Activated T-cell treated with anti-CD3 and anti-CD28 coated beads, Interleukin-2, amount 50 U/mL, for 24 hours (primary cell): ENCODE measurements at regions not wholly inside any gene's neighbourhood (a gene's known extent, or its start where the extent isn't known, plus 50 kb on each side); places are given as distances from the start of the nearest gene placed in this dataset.

Source experiments
- DNase-seq: peaks from one replicate; pipeline ENCODE4 v3.0.0-alpha.2; 2020
- H3K27ac Mint-ChIP-seq: 2 replicates; pipeline ENCODE4 v1.8.0; 2020; ENCODE audit warnings: mild to moderate bottlenecking, mixed read lengths
- H3K27me3 Mint-ChIP-seq: 2 replicates; pipeline ENCODE4 v1.8.0; 2020; ENCODE audit warnings: mixed read lengths
- H3K36me3 Mint-ChIP-seq: 2 replicates; pipeline ENCODE4 v1.8.0; 2020; ENCODE audit warnings: low read depth, mixed read lengths
- H3K4me1 Mint-ChIP-seq: 2 replicates; pipeline ENCODE4 v1.8.0; 2020; ENCODE audit warnings: low read depth, mixed read lengths
- H3K4me3 Mint-ChIP-seq: 2 replicates; pipeline ENCODE4 v1.8.0; 2020; ENCODE audit warnings: mild to moderate bottlenecking, moderate library complexity, mixed read lengths
- H3K9me3 Mint-ChIP-seq: 2 replicates; pipeline ENCODE4 v1.8.0; 2020; ENCODE audit warnings: mixed read lengths

DNA sequence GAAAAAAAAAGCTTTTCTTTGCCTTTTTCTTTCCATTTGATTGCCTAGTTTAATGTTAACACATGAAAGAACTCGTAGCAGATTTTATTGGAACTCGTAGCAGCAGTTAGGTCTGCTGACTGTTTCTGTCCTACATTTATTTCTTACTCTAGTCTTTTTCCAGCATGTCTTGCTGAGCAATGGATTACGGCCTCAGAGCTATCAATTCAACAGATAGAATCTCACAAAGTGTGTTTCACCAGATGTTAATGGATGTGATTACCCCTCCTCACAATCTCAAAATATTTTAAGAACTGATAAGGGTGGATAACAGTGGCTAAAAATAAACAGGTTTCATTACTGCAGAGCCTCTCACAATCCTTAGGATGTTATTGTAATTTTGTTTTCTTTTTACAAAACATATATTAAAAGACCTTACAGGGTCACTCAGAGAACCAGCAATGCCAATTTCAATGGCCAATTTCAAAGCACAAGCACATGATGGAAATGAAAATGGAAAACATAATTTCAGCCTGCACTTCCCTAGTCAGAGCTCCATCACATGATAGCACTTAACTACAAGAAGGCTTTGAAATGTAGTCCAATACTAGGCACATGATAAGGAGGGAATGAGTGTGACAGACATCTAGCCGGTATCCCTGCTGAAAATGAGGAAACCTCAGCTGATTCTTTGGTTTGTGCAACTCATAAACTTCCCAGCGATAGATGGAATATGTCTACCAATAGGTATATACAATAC is 838.1 kb upstream of the SEMA6D start:
- no peak for DNase-seq
- H3K4me3 Mint-ChIP-seq, result no peak overlapping the region
- H3K27me3 Mint-ChIP-seq, result no peaks in the 10 kb centered on the region
- no peaks in the 10 kb centered on the region for H3K36me3 Mint-ChIP-seq
- H3K27ac Mint-ChIP-seq, result no peak overlapping the region
- no peaks in the 10 kb centered on the region for H3K4me1 Mint-ChIP-seq
- peaks cover 24% of the 10 kb centered on the region for H3K9me3 Mint-ChIP-seq

DNA sequence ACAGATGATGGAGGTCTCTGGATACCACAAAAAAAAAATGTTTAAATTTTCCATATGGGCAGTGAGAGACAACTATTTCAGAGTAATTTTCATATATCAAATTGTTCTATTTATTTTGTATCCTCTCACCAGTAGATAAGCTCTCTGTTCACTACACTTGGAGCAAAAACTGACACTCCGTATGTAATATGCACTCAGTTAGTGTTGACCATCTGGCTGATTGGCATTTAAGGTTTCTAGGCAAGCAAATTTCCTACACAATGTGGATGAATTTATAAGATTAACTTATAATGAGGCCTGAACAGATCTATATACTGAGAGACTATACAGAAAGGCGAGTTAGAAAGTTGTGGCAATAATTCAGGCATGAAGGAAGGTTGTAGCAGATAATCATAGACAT is 836.5 kb upstream of the SEMA6D start:
- no peak overlapping the region for H3K27ac Mint-ChIP-seq
- H3K4me1 Mint-ChIP-seq, result no peaks in the 10 kb centered on the region
- no peaks in the 10 kb centered on the region for H3K27me3 Mint-ChIP-seq
- H3K9me3 Mint-ChIP-seq, result peaks cover 24% of the 10 kb centered on the region
- H3K4me3 Mint-ChIP-seq, result no peak overlapping the region
- no peaks in the 10 kb centered on the region for H3K36me3 Mint-ChIP-seq
- no peak for DNase-seq

DNA sequence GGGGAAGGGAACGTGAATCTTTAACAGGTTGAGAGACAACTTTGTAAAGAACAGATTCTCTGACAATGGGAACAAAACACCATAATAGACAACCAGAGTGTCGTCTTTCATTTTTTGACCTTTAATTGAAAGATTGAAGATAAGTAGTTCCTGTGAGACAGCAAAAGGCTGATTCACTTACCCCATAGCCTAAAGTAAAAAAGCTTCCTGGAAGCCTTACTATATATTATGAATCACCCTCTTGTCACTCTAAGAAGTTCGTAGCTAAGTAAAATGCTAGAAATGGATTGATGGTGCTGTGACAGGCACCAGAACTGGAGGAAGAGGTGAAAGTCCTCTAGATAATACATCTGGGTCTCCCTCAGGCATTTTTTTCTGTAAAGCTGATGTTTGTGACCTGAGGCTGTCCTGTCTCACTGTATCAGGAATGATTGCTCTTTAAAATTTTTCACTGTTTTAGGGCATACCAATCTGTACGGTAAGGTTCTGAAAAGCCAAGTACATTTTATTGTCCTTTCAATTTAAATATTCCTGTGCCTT is 824.6 kb upstream of the SEMA6D start:
- Mint-ChIP-seq H3K9me3 (peaks cover 4% of the 10 kb centered on the region), H3K4me1 (no peaks in the 10 kb centered on the region), H3K4me3 (no peak overlapping the region), H3K36me3 (no peaks in the 10 kb centered on the region), H3K27me3 (no peaks in the 10 kb centered on the region), H3K27ac (no peak overlapping the region)
- no peak for DNase-seq

DNA sequence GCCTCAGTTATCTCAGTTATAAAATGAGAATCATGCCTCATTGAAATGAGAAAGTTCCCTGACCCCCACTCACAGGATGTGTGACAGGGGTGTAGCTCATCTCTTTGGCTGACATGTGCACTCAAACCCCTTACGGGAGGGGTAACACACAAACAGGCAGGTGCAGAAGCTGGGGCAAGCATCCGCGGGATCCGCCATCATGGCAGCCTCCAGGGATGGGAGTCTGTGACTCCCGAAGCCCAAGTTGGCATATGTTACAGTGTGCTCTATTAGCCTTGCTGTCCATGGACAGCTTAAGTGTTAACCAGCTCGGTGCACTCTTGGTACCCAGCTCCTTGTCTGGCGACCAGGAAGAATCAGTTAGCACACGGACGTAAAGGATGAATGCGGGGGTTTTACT is 822.7 kb upstream of the SEMA6D start:
- Mint-ChIP-seq H3K27ac (no peak overlapping the region), H3K36me3 (no peaks in the 10 kb centered on the region), H3K4me1 (no peaks in the 10 kb centered on the region), H3K9me3 (peaks cover 5% of the 10 kb centered on the region), H3K4me3 (no peak overlapping the region), H3K27me3 (no peaks in the 10 kb centered on the region)
- DNase-seq, result no peak

DNA sequence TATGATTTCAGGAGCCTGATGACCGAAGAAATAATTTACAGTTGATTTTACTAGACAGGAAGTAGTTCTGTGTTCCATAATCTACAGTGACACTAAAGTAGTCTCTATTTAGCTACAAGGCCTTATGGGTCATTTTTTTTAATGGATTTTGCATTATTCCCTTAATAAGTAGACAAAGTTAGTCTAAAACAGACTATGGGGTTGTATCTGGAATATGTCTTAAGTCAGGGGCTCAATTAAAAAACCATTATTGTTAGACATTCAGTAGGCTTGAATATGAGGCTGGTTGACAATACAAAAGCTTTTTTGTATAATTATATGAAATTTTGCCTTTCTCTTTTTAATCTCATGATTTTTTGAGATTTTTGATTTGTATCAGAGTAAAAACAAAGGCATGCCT is 820.0 kb upstream of the SEMA6D start:
- Mint-ChIP-seq H3K36me3 (no peaks in the 10 kb centered on the region), H3K4me3 (no peak overlapping the region), H3K4me1 (no peaks in the 10 kb centered on the region), H3K27ac (no peak overlapping the region), H3K27me3 (no peaks in the 10 kb centered on the region), H3K9me3 (peaks cover 13% of the 10 kb centered on the region)
- DNase-seq, result no peak

DNA sequence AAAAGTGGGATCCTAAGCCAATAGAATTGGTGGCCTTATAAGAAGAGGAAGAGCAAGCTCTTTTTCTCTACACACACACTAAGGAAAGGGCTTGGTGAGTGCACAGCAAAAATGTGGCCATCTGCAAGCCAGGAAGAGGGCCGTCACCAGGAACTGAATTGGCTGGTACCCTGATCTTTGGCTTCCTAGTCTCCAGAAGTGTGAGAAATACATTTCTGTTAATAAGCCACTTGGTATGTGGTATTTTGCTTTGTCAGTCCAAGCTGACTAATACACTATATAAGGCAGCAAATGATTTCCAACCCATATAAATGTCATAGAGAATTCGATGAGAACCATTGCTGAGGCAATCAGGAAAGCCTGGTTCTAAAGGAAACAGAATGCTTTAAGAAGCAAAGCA is 816.3 kb upstream of the SEMA6D start:
- no peaks in the 10 kb centered on the region for H3K4me1 Mint-ChIP-seq
- no peak overlapping the region for H3K4me3 Mint-ChIP-seq
- peaks cover 16% of the 10 kb centered on the region for H3K9me3 Mint-ChIP-seq
- H3K36me3 Mint-ChIP-seq, result no peaks in the 10 kb centered on the region
- DNase-seq, result no peak
- H3K27me3 Mint-ChIP-seq, result no peaks in the 10 kb centered on the region
- H3K27ac Mint-ChIP-seq, result no peak overlapping the region

DNA sequence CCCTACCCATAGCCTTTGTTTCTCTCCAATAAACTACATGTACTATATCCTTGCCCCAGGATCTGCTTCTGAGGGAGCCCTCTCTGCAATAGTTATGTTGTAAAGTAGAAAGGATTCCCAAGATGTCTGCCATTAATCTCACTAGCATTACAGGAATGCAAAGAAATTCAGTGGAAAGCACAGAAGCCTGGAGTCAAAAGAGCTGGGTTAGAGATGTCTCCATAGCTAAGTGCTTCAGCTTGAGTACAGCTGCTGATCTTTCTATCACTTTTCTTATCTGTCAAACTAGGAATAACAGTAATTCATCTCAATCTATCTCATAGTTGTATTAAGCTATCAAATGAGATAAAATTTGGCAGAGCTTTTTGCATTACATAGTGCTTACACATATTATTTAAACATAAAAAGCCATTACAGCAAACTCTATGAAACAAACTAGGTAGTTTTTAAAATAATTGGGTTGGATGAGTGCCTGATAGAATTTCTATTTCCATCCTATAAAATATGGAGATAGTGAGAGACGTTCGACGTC is 799.5 kb upstream of the SEMA6D start:
- H3K4me1 Mint-ChIP-seq, result no peaks in the 10 kb centered on the region
- H3K27ac Mint-ChIP-seq, result no peak overlapping the region
- H3K9me3 Mint-ChIP-seq, result peaks cover 17% of the 10 kb centered on the region
- H3K4me3 Mint-ChIP-seq, result no peak overlapping the region
- no peaks in the 10 kb centered on the region for H3K36me3 Mint-ChIP-seq
- no peak for DNase-seq
- no peaks in the 10 kb centered on the region for H3K27me3 Mint-ChIP-seq

DNA sequence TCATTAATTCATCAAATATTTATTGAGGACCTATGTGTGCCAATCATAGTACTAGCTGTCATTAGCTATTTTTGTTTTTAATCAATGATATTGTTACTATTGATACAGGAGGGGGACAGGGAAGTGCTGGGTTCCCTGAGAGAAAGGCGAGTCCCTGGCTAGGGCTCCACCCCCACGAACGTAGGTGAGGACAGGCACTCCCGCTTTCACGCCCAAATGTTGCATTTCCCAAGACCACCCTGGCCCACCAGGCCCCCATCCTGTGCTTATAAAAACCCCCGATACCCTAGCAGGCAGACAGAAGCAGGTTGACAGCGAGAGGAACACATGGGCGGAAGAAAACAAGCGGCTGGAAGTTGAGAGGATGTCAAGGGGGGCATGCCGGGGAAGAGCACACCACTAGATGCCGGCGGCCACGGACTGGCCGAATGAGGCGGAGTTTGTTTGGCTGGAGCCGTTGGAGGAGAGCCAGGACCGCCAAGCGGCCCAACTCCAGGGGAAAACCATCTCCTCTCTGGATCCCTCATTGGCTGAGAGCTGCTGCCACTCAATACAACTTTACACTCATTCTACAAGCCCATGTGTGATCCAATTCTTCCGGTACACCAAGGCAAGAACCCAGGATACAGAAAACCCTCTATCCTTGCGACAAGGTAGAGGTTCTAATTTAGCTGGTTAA is 798.7 kb upstream of the SEMA6D start:
- H3K27ac Mint-ChIP-seq, result no peak overlapping the region
- DNase-seq, result no peak
- peaks cover 22% of the 10 kb centered on the region for H3K9me3 Mint-ChIP-seq
- H3K27me3 Mint-ChIP-seq, result no peaks in the 10 kb centered on the region
- H3K36me3 Mint-ChIP-seq, result no peaks in the 10 kb centered on the region
- H3K4me1 Mint-ChIP-seq, result no peaks in the 10 kb centered on the region
- no peak overlapping the region for H3K4me3 Mint-ChIP-seq

DNA sequence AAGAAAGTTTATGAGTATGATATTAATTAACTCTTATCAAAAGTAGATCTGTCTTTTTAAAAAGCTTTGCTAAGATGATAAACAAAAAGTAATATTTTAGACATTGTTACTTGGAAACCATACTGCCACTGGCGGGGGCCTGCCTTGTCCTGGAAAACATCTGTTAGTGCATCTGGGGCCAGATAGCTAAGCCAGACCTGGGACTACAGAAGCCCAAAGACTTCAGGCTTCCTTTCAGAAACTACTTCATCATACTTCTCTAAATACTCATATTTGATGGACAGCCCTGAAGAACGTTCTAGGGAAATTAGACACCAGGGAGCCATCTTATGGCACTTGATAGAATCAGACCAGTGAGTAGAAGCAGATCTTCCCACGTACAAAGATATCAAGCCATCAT is 795.4 kb upstream of the SEMA6D start:
- no peak for DNase-seq
- H3K4me1 Mint-ChIP-seq, result no peaks in the 10 kb centered on the region
- no peaks in the 10 kb centered on the region for H3K36me3 Mint-ChIP-seq
- H3K27me3 Mint-ChIP-seq, result no peaks in the 10 kb centered on the region
- peaks cover 12% of the 10 kb centered on the region for H3K9me3 Mint-ChIP-seq
- no peak overlapping the region for H3K27ac Mint-ChIP-seq
- H3K4me3 Mint-ChIP-seq, result no peak overlapping the region

DNA sequence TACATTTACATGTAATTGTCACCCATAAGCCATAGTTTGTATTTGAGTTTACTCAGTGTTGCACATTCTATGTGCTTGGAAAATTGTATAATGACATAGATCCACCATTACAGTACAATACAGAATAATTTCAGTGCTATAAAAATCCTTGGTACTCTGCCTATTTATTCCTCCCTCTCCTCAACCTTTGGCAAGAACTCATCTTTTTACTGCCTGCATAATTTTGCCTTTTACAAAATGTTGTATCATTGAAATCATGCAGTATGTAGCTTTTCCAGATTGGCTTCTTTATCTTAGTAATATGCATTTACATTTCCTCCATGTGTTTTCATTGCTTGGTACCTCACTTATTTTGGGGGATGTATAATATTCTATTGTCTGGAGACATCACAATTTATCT is 786.9 kb upstream of the SEMA6D start:
- H3K27me3 Mint-ChIP-seq, result no peaks in the 10 kb centered on the region
- no peak for DNase-seq
- H3K9me3 Mint-ChIP-seq, result peaks cover 9% of the 10 kb centered on the region
- no peaks in the 10 kb centered on the region for H3K4me1 Mint-ChIP-seq
- H3K4me3 Mint-ChIP-seq, result no peak overlapping the region
- H3K27ac Mint-ChIP-seq, result no peak overlapping the region
- no peaks in the 10 kb centered on the region for H3K36me3 Mint-ChIP-seq

DNA sequence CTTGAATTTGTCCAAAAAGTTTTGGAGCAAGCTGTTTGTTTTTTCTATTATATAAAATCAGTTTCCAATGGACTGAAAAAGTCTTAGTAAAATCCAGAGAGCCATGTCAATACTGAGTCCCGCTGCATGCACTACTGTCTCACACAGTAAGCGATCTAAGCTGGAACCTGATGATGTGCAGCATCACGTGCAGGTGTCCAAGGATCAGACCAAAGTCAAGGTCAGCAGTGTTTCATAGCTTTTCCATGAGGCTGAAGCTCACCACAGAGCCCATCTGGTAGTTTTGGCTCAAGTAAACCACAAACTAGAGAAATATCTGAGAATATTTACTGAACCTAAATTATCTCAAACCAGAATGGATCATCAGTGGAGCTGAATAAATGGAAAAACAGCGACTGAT is 784.0 kb upstream of the SEMA6D start:
- DNase-seq, result no peak
- Mint-ChIP-seq H3K27me3 (no peaks in the 10 kb centered on the region), H3K36me3 (no peaks in the 10 kb centered on the region), H3K9me3 (peaks cover 9% of the 10 kb centered on the region), H3K27ac (no peak overlapping the region), H3K4me1 (no peaks in the 10 kb centered on the region), H3K4me3 (no peak overlapping the region)

DNA sequence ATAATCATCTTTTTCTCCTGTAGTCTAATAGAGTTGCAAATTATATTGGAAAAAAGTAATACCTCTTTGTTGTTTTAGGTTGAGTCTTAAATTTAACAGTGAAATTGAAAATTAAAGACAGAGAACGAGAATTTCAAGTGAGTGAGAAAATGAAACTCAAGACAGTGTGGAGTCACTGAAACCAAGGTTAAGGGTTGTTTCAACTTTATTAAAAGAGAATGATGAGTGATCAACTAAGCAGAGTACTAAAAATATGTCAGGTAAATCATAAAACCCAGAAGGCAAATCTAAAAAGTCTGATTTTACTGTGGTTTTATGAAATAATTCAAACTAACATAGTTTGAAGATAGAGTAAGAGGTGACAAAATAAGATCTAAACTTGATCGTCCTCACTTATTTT is 782.5 kb upstream of the SEMA6D start:
- peaks cover 9% of the 10 kb centered on the region for H3K9me3 Mint-ChIP-seq
- no peak overlapping the region for H3K27ac Mint-ChIP-seq
- no peaks in the 10 kb centered on the region for H3K27me3 Mint-ChIP-seq
- no peak overlapping the region for H3K4me3 Mint-ChIP-seq
- H3K4me1 Mint-ChIP-seq, result no peaks in the 10 kb centered on the region
- DNase-seq, result no peak
- no peaks in the 10 kb centered on the region for H3K36me3 Mint-ChIP-seq

DNA sequence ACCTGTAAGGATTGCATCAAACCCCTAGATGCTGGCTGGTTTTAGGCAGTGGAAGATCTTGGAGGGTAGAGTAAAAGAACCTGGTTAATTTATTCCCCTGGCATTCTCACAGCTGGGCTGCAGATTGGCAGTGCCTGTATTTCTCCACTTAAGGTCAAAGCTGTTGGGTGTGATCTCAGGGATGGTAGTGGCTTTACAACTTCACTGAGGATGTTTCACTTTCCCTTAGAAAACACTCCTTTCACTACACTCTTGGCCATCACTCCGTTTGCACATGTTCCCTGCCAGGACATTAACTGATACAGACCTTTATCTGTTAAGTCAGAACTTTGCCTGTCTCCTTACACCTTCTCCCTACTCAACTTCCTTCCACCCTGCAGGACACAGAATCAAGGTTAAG is 779.1 kb upstream of the SEMA6D start:
- no peak overlapping the region for H3K27ac Mint-ChIP-seq
- no peaks in the 10 kb centered on the region for H3K36me3 Mint-ChIP-seq
- H3K9me3 Mint-ChIP-seq, result peaks cover 8% of the 10 kb centered on the region
- no peak for DNase-seq
- H3K27me3 Mint-ChIP-seq, result no peaks in the 10 kb centered on the region
- H3K4me1 Mint-ChIP-seq, result no peaks in the 10 kb centered on the region
- no peak overlapping the region for H3K4me3 Mint-ChIP-seq

DNA sequence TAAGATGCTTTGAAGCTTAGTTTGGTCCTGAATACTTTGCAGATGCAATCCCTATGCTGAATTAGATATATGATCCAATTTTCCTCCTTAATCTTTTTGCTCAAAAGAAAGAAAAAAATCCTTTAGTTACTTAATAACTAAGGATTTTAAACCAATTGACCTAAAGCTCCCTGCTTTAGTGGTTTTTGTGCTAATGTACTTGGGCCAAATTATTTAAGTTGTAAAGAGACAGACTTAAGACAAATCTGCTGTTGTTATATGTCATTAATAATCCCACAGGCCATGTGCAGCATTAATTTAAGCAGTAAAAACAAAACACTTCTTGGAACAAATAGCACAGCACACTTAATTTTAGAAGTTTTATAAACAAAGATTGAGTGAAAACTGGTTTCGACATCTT is 776.1 kb upstream of the SEMA6D start:
- Mint-ChIP-seq H3K9me3 (peaks cover 11% of the 10 kb centered on the region), H3K27ac (no peak overlapping the region), H3K36me3 (no peaks in the 10 kb centered on the region), H3K4me1 (no peaks in the 10 kb centered on the region), H3K4me3 (no peak overlapping the region), H3K27me3 (no peaks in the 10 kb centered on the region)
- DNase-seq, result no peak

DNA sequence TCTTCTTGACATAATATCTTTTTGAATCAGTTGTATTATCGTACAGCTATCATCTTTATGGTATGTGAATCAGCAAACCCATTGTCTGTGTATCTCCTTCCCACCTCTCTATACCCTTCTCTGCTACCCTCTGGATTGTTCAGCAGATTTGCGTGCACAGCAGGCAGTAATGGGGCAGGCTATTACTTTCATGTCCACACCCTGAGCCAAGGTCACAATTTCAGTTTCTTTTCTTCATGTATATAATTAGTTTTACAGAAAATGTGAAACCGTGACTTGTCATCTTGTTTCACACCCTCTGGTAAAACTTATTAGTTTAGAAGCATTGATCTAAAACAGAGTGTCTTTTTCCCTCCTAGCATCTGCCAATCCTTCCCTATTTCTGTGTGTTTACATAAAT is 770.4 kb upstream of the SEMA6D start:
- Mint-ChIP-seq H3K4me1 (no peaks in the 10 kb centered on the region), H3K36me3 (no peaks in the 10 kb centered on the region)

More for the DNA sequence above, 770.4 kb upstream of the SEMA6D start:
- no peak for DNase-seq
- Mint-ChIP-seq H3K27ac (no peak overlapping the region), H3K27me3 (no peaks in the 10 kb centered on the region), H3K4me3 (no peak overlapping the region), H3K9me3 (peaks cover 22% of the 10 kb centered on the region)
